ENCODE measurements at regions not wholly inside any gene's neighbourhood (a gene's known extent, or its start where the extent isn't known, plus 50 kb on each side); places are given as distances from the start of the nearest gene placed in this dataset.

DNA sequence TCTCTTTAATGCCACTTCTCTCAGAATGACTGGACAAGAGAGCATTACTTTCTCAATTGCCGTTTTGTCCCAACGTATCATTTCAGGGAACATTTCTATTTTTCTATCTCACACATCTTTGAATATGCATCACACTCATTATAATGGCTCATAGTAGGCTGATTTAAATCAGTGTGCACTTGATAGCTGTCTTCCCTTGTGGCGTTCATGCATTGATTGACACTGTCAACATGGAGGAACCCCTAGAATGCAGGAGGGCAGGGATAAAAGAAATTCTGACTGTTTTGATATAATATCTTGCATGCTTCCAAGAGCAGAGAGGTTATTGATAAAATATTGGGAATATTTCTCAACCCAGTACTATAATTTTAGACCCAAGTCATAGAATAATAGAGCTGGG lies 1528.9 kb upstream of the FLRT2 start:
- TF ChIP-seq, protein P1, sequence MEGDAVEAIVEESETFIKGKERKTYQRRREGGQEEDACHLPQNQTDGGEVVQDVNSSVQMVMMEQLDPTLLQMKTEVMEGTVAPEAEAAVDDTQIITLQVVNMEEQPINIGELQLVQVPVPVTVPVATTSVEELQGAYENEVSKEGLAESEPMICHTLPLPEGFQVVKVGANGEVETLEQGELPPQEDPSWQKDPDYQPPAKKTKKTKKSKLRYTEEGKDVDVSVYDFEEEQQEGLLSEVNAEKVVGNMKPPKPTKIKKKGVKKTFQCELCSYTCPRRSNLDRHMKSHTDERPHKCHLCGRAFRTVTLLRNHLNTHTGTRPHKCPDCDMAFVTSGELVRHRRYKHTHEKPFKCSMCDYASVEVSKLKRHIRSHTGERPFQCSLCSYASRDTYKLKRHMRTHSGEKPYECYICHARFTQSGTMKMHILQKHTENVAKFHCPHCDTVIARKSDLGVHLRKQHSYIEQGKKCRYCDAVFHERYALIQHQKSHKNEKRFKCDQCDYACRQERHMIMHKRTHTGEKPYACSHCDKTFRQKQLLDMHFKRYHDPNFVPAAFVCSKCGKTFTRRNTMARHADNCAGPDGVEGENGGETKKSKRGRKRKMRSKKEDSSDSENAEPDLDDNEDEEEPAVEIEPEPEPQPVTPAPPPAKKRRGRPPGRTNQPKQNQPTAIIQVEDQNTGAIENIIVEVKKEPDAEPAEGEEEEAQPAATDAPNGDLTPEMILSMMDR (IDR thresholded peaks at IDR 0.05; ENCODE audit: insufficient read depth, low read depth, low read length, missing control alignments): no peak
- no peak for DNase-seq (ENCODE audit: low read depth)
- no peak overlapping the region for H3K4me3 ChIP-seq (ENCODE audit: low read depth, low read length)

DNA sequence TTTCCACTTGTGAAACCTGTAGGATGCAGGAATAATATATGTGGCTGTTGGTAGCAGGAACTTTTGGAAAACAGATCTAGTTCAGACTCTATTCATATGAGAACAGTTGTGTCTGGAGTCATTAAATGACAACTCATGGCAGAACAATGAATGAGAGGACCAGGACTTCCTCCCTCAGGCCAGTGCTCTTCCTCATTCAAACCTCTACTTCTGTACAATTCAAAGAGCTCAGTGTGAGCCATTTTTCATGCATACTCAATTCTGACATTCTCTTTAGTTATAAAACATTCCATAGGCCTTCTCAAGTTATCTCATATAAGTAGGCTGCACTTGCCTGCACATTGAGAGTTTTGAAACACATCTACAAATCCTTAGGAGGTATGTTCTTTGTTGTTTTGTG lies 1526.6 kb upstream of the FLRT2 start:
- DNase-seq (ENCODE audit: low read depth): no peak
- H3K4me3 ChIP-seq (ENCODE audit: low read depth, low read length): no peak overlapping the region
- TF ChIP-seq, protein P1 (IDR thresholded peaks at IDR 0.05; ENCODE audit: insufficient read depth, low read depth, low read length, missing control alignments): no peak

DNA sequence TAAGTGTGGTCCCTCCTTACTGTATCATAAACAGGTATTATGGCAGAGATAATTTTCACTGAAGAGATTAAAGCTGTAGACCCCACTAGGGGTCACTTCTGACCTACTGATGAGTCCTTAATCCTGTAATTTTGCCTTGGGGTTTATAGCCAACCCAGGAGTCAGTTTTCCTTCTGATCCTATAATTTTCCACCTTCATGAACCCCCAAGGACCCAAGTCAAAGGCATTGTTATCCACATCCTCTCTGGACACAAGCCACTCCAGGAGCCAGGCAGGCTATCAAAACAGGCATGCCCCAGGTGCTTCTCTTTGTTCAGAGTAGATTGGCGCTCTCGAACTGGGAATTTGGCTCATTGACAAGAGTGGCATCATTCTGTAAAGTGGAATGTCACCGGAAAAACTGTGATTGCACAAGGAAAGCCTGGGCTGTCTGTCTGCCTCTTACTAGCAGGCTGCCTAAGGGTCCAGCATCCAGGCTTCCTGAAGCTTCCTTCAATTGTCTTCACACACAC lies 1523.2 kb upstream of the FLRT2 start:
- TF ChIP-seq, protein P1 (IDR thresholded peaks at IDR 0.05; ENCODE audit: insufficient read depth, low read depth, low read length, missing control alignments): no peak
- DNase-seq (ENCODE audit: low read depth): no peak
- no peak overlapping the region for H3K4me3 ChIP-seq (ENCODE audit: low read depth, low read length)

DNA sequence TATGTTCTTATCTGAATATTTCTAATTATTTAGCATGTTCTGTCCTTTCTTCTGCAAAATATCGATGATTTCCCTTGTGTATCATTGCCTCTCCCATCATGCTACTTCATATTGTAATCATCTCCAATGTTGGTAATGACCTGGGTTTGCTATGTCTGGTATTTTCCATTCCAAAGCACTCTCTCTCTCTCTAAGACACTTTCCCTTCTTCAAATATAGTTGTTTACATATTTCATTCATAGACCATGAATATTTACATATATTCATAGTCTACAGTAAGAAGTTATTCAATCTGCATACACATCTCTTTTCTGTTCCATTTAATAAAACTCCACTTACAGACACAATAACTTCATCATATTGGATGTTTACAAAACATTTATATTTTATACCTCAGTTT lies 1516.5 kb upstream of the FLRT2 start:
- no peak overlapping the region for H3K4me3 ChIP-seq (ENCODE audit: low read depth, low read length)
- DNase-seq (ENCODE audit: low read depth): no peak
- TF ChIP-seq, protein P1 (IDR thresholded peaks at IDR 0.05; ENCODE audit: insufficient read depth, low read depth, low read length, missing control alignments): no peak

DNA sequence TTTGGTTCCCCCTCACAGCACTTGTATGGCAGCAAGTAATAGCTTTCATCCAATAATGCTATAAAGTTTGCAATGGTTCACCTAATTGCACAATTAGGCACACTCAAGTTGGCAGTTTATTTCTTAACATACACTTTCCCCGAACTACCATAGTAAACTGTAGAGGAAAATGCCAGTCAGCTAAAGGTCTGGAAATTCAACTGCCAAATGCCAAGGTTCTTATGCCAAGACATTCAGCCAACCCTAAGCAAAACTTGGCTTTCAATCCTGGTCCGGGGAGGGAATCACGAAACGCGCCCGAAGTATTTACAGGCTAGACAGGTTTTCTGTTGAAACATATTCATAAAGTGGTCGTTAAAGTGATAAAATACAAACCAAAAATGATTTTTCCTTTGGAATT lies 1512.4 kb upstream of the FLRT2 start:
- TF ChIP-seq, protein P1 (IDR thresholded peaks at IDR 0.05; ENCODE audit: insufficient read depth, low read depth, low read length, missing control alignments): no peak
- no peak overlapping the region for H3K4me3 ChIP-seq (ENCODE audit: low read depth, low read length)
- no peak for DNase-seq (ENCODE audit: low read depth)

DNA sequence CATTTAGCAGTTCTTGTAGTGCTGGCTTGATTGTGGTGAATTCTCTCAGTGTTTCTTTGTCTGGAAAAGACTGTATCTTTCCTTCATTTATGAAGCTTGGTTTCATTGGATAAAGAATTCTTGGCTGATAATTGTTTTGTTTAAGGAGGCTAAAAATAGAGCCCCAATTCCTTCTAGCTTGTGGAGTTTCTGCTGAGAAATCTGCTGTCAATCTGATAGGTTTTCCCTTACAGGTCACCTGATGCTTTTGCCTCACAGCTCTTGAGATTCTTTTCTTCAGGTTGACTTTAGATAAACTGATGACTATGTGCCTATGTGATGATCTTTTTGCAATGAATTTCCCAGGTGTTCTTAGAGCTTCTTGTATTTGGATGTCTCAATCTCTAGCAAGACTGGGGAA lies 1508.5 kb upstream of the FLRT2 start:
- DNase-seq (ENCODE audit: low read depth): no peak
- H3K4me3 ChIP-seq (ENCODE audit: low read depth, low read length): no peak overlapping the region
- TF ChIP-seq, protein P1 (IDR thresholded peaks at IDR 0.05; ENCODE audit: insufficient read depth, low read depth, low read length, missing control alignments): no peak

DNA sequence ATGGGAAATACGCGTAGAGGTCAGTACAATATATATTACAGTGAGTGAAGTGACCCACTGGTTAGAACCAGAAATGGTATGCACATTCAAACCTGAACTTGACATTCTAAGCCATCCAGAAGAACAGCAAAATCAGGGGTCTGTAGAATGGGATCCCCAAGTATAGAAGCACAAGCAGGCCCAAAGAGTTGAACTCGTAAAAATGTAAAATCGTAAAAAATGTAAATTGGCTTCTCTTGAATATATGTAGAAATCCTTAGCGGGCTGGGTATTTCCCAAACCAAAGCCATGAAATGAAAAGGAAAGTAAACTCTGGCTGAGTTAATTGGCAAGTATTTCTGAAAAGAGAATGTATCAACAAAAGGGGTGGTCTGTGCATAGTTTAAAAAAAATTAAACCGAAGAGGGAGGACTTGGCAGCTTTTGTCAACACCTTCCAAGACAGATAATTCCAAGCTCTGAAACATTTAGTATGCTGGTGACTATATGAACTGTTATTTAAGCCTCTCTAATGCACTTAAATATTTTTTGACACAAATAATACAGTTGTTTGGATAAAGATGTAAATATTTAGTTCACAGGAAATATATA lies 1505.6 kb upstream of the FLRT2 start:
- H3K4me3 ChIP-seq (ENCODE audit: low read depth, low read length): no peak overlapping the region
- DNase-seq (ENCODE audit: low read depth): no peak
- TF ChIP-seq, protein P1 (IDR thresholded peaks at IDR 0.05; ENCODE audit: insufficient read depth, low read depth, low read length, missing control alignments): no peak

Measured in GM12865 (cell line).